ENCODE measurements at regions not wholly inside any gene's neighbourhood (a gene's known extent, or its start where the extent isn't known, plus 50 kb on each side); places are given as distances from the start of the nearest gene placed in this dataset.

GRCh38 chr4:137611998-137612700 lies 79.9 kb upstream of the PCDH18 start:
- no peak for TF ChIP-seq CTCF (conservative IDR thresholded peaks at IDR 0.05)
- H3K27ac ChIP-seq: no peak overlapping the region

GRCh38 chr4:137610960-137611359 lies 78.7 kb upstream of the PCDH18 start:
- peak; percentile 40; the same call in 1 of the 2 replicates for TF ChIP-seq CTCF (conservative IDR thresholded peaks at IDR 0.05)
- H3K27ac ChIP-seq: no peak overlapping the region

GRCh38 chr4:137609718-137610430 lies 77.6 kb upstream of the PCDH18 start:
- TF ChIP-seq CTCF (conservative IDR thresholded peaks at IDR 0.05): no peak
- H3K27ac ChIP-seq: no peak overlapping the region

- TF ChIP-seq CTCF (conservative IDR thresholded peaks at IDR 0.05): no peak
- no peak overlapping the region for H3K27ac ChIP-seq
Measured at GRCh38 chr4:137608085-137608484, 75.8 kb upstream of the PCDH18 start.

GRCh38 chr4:137602436-137602835 lies 70.1 kb upstream of the PCDH18 start:
- no peak overlapping the region for H3K27ac ChIP-seq
- TF ChIP-seq CTCF (conservative IDR thresholded peaks at IDR 0.05): no peak

GRCh38 chr4:137601934-137602333 lies 69.6 kb upstream of the PCDH18 start:
- no peak for TF ChIP-seq CTCF (conservative IDR thresholded peaks at IDR 0.05)
- no peak overlapping the region for H3K27ac ChIP-seq

- no peak for TF ChIP-seq CTCF (conservative IDR thresholded peaks at IDR 0.05)
- H3K27ac ChIP-seq: no peak overlapping the region
Measured at GRCh38 chr4:137599734-137600133, 67.4 kb upstream of the PCDH18 start.
